ENCODE measurements at regions not wholly inside any gene's neighbourhood (a gene's known extent, or its start where the extent isn't known, plus 50 kb on each side); places are given as distances from the start of the nearest gene placed in this dataset.
"Not testable (repeated sequence)": the region's sequence is repeated elsewhere in the genome, so short reads cannot be mapped to it uniquely, and the experiment has no call there.

DNA sequence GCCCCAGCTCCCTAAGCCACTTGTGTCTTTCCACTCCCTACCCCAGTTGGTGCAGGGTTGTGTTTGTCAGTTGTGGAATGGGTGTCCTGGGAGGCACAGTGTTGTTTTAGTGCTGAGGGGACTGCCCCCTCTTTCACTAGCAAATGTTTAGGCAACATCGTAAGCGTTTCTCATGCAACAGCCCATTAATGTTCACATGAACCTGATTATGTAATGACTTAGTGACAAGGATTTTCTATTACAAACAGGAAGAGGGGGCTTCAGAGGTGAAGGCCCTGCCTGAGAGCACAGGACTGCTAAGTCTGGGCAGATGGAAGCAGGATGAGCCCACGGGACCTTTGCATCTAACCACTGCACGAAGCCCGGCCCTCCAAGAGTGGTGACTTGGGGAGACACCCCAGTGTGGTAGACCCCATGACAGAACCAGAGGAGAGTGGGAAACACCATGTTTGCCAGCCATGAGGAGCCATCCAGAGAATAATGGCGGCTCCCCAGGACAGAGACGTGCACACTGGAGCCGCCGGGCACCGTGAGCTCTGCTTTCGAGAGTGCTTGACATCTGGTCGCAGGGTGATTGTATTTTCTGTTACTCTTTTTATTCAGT is 339.7 kb downstream of the THBS2 start:
- TF ChIP-seq, protein P1, sequence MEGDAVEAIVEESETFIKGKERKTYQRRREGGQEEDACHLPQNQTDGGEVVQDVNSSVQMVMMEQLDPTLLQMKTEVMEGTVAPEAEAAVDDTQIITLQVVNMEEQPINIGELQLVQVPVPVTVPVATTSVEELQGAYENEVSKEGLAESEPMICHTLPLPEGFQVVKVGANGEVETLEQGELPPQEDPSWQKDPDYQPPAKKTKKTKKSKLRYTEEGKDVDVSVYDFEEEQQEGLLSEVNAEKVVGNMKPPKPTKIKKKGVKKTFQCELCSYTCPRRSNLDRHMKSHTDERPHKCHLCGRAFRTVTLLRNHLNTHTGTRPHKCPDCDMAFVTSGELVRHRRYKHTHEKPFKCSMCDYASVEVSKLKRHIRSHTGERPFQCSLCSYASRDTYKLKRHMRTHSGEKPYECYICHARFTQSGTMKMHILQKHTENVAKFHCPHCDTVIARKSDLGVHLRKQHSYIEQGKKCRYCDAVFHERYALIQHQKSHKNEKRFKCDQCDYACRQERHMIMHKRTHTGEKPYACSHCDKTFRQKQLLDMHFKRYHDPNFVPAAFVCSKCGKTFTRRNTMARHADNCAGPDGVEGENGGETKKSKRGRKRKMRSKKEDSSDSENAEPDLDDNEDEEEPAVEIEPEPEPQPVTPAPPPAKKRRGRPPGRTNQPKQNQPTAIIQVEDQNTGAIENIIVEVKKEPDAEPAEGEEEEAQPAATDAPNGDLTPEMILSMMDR (conservative IDR thresholded peaks at IDR 0.05; ENCODE audit: low read depth): no peak
- no peak overlapping the region for H3K27ac ChIP-seq
- ChIA-PET CTCF (no interaction called here), POLR2A (ENCODE audit: low non-redundant PET) (no interaction called here)
- DNase-seq (ENCODE audit: low spot score): no peak

DNA sequence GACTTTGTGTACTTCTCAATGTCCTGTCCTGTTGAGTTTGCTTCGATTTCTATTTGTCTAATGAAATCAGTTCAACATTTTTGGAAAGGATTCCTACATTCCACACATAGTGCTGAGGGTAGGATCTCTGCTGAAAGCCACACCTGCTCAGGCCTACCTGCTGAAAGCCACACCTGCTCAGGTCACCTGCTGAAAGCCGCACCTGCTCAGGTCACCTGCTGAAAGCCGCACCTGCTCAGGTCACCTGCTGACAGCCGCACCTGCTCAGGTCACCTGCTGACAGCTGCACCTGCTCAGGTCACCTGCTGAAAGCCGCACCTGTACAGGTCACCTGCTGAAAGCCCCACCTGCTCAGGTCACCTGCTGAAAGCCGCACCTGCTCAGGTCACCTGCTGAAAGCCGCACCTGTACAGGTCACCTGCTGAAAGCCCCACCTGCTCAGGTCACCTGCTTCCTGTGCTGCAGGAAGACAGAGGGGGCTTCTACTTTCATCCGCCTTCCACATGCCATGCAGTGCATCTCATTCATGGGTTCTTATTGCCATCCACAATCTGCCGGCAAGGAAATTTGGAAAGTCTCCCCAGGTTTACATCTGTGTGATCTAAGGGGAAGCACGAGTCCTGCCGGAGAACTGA is 340.3 kb downstream of the THBS2 start:
- POLR2A ChIA-PET (ENCODE audit: low non-redundant PET); DNase-seq (ENCODE audit: low spot score); CTCF ChIA-PET; H3K27ac ChIP-seq: not testable (repeated sequence)

DNA sequence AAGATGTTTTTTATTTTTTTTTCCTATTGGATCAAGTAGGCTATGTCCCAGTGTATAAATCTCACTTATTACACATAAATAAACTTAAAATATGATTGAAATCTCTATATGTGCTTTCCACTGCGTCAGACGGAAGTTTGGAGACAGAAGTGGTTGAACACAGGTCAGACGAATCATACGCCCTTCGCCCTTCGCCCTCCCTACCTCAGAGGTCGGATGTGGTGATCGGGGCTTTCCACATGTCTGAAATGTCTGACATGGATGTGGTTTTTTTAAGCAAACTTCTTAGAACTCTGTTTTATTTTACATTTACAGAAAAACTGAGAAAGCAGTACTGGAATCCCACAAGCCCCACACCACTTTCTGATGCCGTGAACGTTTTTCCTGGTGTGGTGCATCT is 344.4 kb downstream of the THBS2 start:
- ChIA-PET POLR2A (ENCODE audit: low non-redundant PET) (no interaction called here), CTCF (no interaction called here)
- DNase-seq (ENCODE audit: low spot score): no peak
- H3K27ac ChIP-seq: no peak overlapping the region
- TF ChIP-seq, protein P1 (conservative IDR thresholded peaks at IDR 0.05; ENCODE audit: low read depth): no peak

DNA sequence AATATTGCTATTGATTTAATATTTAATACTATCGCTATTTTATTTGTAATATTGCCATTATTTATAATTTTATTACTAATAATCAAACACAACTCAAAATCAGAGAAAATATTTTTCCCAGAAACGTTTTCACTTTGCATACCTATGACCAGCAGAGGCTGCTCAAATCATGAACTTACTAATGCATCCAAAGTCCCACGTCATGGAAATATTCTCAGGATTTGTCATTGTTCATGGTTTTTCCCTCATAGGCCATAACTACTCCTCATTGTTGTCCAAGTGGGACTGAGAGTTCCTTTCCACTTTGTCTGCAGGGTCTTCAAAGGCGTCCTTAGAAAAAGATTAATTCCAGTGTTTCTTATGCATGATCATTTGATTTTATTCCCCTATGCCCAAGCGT is 344.8 kb downstream of the THBS2 start:
- ChIA-PET CTCF (no interaction called here), POLR2A (ENCODE audit: low non-redundant PET) (no interaction called here)
- TF ChIP-seq, protein P1 (conservative IDR thresholded peaks at IDR 0.05; ENCODE audit: low read depth): no peak
- no peak overlapping the region for H3K27ac ChIP-seq
- DNase-seq (ENCODE audit: low spot score): no peak

DNA sequence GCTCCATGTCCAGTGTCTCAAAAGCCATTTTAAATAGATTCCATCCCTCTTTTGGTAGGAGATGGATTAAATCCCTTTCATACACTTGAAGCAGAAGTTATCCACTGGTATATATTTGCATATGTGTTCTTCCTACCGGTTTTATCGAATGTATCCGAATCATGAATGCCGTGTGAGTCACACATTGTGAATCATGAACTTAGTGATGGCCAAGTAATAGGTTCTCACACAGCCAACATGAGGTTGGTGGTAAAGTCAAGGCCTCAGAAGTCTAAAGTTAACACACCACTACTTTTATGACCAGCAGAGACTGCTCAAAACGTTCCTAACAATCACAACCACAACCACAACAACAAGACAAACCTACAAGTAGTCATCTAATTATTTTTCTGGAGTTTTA is 345.5 kb downstream of the THBS2 start:
- ChIA-PET POLR2A (ENCODE audit: low non-redundant PET) (no interaction called here), CTCF (interaction anchor here (1.2 kb wide), 1 partner anchor 13 kb away, joined by 5 read pairs; no protein-coding TSS in a partner anchor)

DNA sequence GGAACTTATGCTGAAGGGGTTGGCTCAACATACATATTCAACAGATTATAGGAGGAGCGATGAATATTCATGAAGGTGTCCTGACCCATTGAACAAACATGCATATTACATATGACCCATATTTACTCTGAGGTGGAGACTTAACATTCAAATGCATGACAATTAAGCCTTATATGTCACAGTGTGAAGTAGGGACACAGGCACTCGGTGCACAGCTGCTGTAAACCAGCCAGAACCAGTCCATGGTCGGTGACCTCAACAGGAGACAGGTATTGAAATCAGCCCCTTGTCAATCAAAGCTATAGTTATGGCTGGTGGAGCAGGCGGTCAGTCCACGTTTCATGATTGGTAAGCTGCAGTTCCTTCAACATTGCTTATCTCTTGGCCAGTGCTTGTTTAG is 347.3 kb downstream of the THBS2 start:
- ChIA-PET POLR2A (ENCODE audit: low non-redundant PET) (no interaction called here), CTCF (interaction anchor here (1.4 kb wide), 1 partner anchor 11 kb away, joined by 3 read pairs; no protein-coding TSS in a partner anchor)
- no peak for DNase-seq (ENCODE audit: low spot score)
- no peak overlapping the region for H3K27ac ChIP-seq
- TF ChIP-seq, protein P1 (conservative IDR thresholded peaks at IDR 0.05; ENCODE audit: low read depth): no peak

More for the DNA sequence above, 345.5 kb downstream of the THBS2 start:
- no peak overlapping the region for H3K27ac ChIP-seq
- peak; percentile 39 for DNase-seq (ENCODE audit: low spot score)
- TF ChIP-seq, protein P1 (conservative IDR thresholded peaks at IDR 0.05; ENCODE audit: low read depth): no peak

DNA sequence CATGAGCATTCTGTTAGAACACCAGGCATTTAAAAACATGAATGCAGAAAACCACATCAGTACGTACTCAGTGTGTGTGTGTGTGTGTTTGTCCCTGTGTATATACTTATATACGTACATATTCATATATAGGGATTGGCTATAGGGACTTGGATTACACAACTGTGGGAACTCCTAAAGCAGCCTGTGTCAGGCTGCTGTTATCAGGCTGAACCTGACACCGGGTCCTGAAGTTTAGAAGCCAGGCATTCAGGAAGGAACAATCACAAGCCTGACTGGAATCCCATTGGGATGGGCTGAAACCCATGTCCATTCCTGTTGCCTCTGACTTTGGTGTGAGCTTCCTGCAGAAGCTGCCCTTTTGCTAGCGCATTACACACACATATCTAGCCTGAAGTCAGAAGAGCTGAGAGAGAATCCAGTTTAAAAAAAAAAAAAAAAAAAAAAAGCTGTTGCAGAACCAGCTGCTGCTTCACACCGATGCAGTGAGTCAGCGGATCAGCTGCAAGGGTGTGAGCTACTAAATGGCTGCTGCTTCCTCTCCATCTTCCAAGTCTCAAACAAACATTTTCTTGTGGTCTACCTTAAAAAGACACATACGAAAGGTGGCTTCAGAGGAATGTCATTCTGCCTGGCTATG is 348.1 kb downstream of the THBS2 start:
- ChIA-PET CTCF (interaction anchor here (0.5 to 1.4 kb wide), 2 partner anchors 10 to 1321 kb away, joined by 3 read pairs; no protein-coding TSS in a partner anchor), POLR2A (ENCODE audit: low non-redundant PET) (no interaction called here)
- no peak for DNase-seq (ENCODE audit: low spot score)
- TF ChIP-seq, protein P1 (conservative IDR thresholded peaks at IDR 0.05; ENCODE audit: low read depth): no peak
- H3K27ac ChIP-seq: no peak overlapping the region
